Smooth muscle cell (in vitro differentiated cells): ENCODE measurements at regions not wholly inside any gene's neighbourhood (a gene's known extent, or its start where the extent isn't known, plus 50 kb on each side); places are given as distances from the start of the nearest gene placed in this dataset.

Experiments
- DNase-seq: peaks from one replicate; lab custom pipeline; 2025; ENCODE audit not compliant: unreplicated experiment; lab: John Stamatoyannopoulos, UW
- H2AFZ ChIP-seq: fragments of 200-600 bp; sonication (generic); 2 replicates; pipeline ENCODE4 v1.6.0; 2016; ENCODE audit warnings: antibody characterized with exemption, low read depth, mild to moderate bottlenecking
- H3F3A ChIP-seq: fragments of 200-600 bp; sonication (generic); 2 replicates; pipeline ENCODE4 v1.6.0; 2017; ENCODE audit warnings: antibody characterized with exemption, low read depth
- H3K27ac ChIP-seq: fragments of 200-600 bp; sonication (generic); 2 replicates; pipeline ENCODE4 v1.5.1; 2016; ENCODE audit warnings: low read depth, mild to moderate bottlenecking
- H3K27me3 ChIP-seq: fragments of 200-600 bp; sonication (generic); 2 replicates; pipeline ENCODE4 v1.6.1; 2016; ENCODE audit warnings: low read depth, mild to moderate bottlenecking
- H3K36me3 ChIP-seq: fragments of 200-600 bp; sonication (generic); 2 replicates; pipeline ENCODE4 v1.5.1; 2016; ENCODE audit warnings: low read depth
- H3K4me1 ChIP-seq: fragments of 200-600 bp; sonication (generic); 2 replicates; pipeline ENCODE4 v1.5.1; 2016; ENCODE audit warnings: low read depth
- H3K4me2 ChIP-seq: fragments of 200-600 bp; sonication (generic); 2 replicates; pipeline ENCODE4 v1.6.0; 2016; ENCODE audit warnings: mild to moderate bottlenecking
- H3K4me3 ChIP-seq: fragments of 200-600 bp; sonication (generic); 2 replicates; pipeline ENCODE4 v1.5.1; 2016; ENCODE audit warnings: mild to moderate bottlenecking
- H3K79me2 ChIP-seq: fragments of 200-600 bp; sonication (generic); 2 replicates; pipeline ENCODE4 v1.6.0; 2016; ENCODE audit warnings: low read depth, mild to moderate bottlenecking
- H3K9ac ChIP-seq: fragments of 200-600 bp; sonication (generic); 2 replicates; pipeline ENCODE4 v1.6.0; 2016; ENCODE audit warnings: low read depth
- H3K9me3 ChIP-seq: fragments of 200-600 bp; sonication (generic); replicated peaks from 2 replicates; pipeline ENCODE4 v1.5.1; 2016; ENCODE audit warnings: low read depth
- H4K20me1 ChIP-seq: fragments of 200-600 bp; sonication (generic); 2 replicates; pipeline ENCODE4 v1.6.0; 2016; ENCODE audit warnings: low read depth
- CTCF ChIP-seq: fragments of 200-600 bp; sonication (generic); IDR thresholded peaks from 2 replicates; pipeline ENCODE4 v1.5.1; 2017; ENCODE audit warnings: borderline replicate concordance, mild to moderate bottlenecking, antibody characterized with exemption; ENCODE audit not compliant: insufficient read depth, poor library complexity, severe bottlenecking
- whole genome bisulfite sequencing: methylation state at CpG from one replicate; pipeline ENCODE4 v1.1.7; 2016; ENCODE audit warnings: low lambda C conversion rate; 5-methylcytosine and 5-hydroxymethylcytosine counted together

GRCh38 chr7:115676080-115676479 is 354.5 kb downstream of the TFEC start:
- Histone ChIP-seq H3K27me3 (no peaks in the 10 kb centered on the region), H3K79me2 (no peaks in the 10 kb centered on the region), H3F3A (no peaks in the 10 kb centered on the region), H4K20me1 (no peaks in the 10 kb centered on the region), H2AFZ (peak overlapping the region; percentile 27), H3K4me2 (no peak overlapping the region), H3K4me3 (no peak overlapping the region), H3K27ac (no peak overlapping the region), H3K36me3 (no peaks in the 10 kb centered on the region), H3K9ac (no peak overlapping the region), H3K9me3 (no peaks in the 10 kb centered on the region), H3K4me1 (peaks cover 7% of the 10 kb centered on the region)
- 79% methylated on average over 10 of the region's 10 CpGs for WGBS
- TF ChIP-seq CTCF = peak; percentile 34
- no peak for DNase-seq

DNA sequence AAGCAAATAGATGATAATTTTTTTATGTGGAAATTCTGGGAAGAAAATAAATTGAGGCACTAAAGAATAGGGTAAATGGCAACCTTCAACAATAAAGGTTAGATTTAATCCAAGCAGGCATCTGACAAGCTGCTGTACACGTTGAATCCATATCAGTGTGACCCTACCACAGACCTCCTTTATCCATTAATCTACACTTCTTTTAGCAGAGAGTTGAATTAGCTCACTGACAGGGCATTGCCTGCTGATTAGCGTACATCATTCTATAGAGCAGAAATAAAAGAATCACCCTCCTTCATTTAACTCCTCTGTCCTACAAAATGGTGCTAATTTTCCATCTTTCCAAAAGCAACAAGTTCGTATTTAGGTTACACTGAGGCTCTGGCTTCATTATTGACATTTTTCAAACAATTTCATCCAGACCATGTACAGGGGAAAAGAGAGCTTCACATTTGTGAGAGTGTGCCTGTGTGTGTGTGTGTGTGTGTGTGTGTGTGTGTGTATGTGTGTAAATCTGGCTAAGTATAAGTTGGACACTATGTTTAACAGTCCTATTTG is 356.0 kb downstream of the TFEC start:
- H2AFZ ChIP-seq = peak overlapping the region; percentile 38
- H3K36me3 ChIP-seq = no peaks in the 10 kb centered on the region
- H3K27me3 ChIP-seq = no peaks in the 10 kb centered on the region
- H3F3A ChIP-seq = no peaks in the 10 kb centered on the region
- no peak for DNase-seq
- H3K4me2 ChIP-seq = no peak overlapping the region
- no peak overlapping the region for H3K9ac ChIP-seq
- no peak for TF ChIP-seq CTCF
- H3K9me3 ChIP-seq = no peaks in the 10 kb centered on the region
- H3K27ac ChIP-seq = no peak overlapping the region
- H3K4me3 ChIP-seq = no peak overlapping the region
- 80% methylated on average over 3 of the region's 3 CpGs for WGBS
- no peaks in the 10 kb centered on the region for H3K4me1 ChIP-seq
- no peaks in the 10 kb centered on the region for H4K20me1 ChIP-seq
- no peaks in the 10 kb centered on the region for H3K79me2 ChIP-seq

GRCh38 chr7:115672024-115672423 is 358.5 kb downstream of the TFEC start:
- no peak for DNase-seq
- Histone ChIP-seq H3K27me3 (no peaks in the 10 kb centered on the region), H3K9ac (no peak overlapping the region), H3K4me2 (no peak overlapping the region), H3K36me3 (no peaks in the 10 kb centered on the region), H2AFZ (peak overlapping the region; percentile 12), H3K9me3 (no peaks in the 10 kb centered on the region), H3F3A (no peaks in the 10 kb centered on the region), H3K4me3 (no peak overlapping the region), H3K4me1 (no peaks in the 10 kb centered on the region), H3K27ac (no peak overlapping the region), H4K20me1 (no peaks in the 10 kb centered on the region), H3K79me2 (no peaks in the 10 kb centered on the region)
- no peak for TF ChIP-seq CTCF
- 53% methylated on average over 1 of the region's 1 CpG for WGBS

- no peak overlapping the region for H3K4me2 ChIP-seq
- H3F3A ChIP-seq = no peaks in the 10 kb centered on the region
- H3K79me2 ChIP-seq = no peaks in the 10 kb centered on the region
- no peaks in the 10 kb centered on the region for H4K20me1 ChIP-seq
- no peak for DNase-seq
- H3K36me3 ChIP-seq = no peaks in the 10 kb centered on the region
- no peak for TF ChIP-seq CTCF
- peaks cover 3% of the 10 kb centered on the region for H3K27me3 ChIP-seq
- no peak overlapping the region for H3K9ac ChIP-seq
- H3K27ac ChIP-seq = no peak overlapping the region
- H3K9me3 ChIP-seq = no peaks in the 10 kb centered on the region
- H3K4me1 ChIP-seq = no peaks in the 10 kb centered on the region
- no peak overlapping the region for H3K4me3 ChIP-seq
- H2AFZ ChIP-seq = no peak overlapping the region
Observed at GRCh38 chr7:115662676-115663075, 367.9 kb downstream of the TFEC start.
